CD4-positive, alpha-beta T cell treated with Interleukin-6 for 4 hours (primary cell): ENCODE measurements at regions not wholly inside any gene's neighbourhood (a gene's known extent, or its start where the extent isn't known, plus 50 kb on each side); places are given as distances from the start of the nearest gene placed in this dataset.
"Not testable (repeated sequence)": the region's sequence is repeated elsewhere in the genome, so short reads cannot be mapped to it uniquely, and the experiment has no call there.

Experiments used
- DNase-seq: peaks from one replicate; pipeline ENCODE4 v3.0.0-alpha.2; 2020; ENCODE audit warnings: mixed read lengths

GRCh38 chr3:87478716-87479115 lies 202.3 kb upstream of the POU1F1 start:
- DNase-seq = no peak

GRCh38 chr3:87473944-87474343 lies 197.6 kb upstream of the POU1F1 start:
- DNase-seq = no peak

GRCh38 chr3:87468938-87469337 lies 192.6 kb upstream of the POU1F1 start:
- DNase-seq = no peak

- no peak for DNase-seq
Observed at GRCh38 chr3:87468235-87468634, 191.9 kb upstream of the POU1F1 start.

DNA sequence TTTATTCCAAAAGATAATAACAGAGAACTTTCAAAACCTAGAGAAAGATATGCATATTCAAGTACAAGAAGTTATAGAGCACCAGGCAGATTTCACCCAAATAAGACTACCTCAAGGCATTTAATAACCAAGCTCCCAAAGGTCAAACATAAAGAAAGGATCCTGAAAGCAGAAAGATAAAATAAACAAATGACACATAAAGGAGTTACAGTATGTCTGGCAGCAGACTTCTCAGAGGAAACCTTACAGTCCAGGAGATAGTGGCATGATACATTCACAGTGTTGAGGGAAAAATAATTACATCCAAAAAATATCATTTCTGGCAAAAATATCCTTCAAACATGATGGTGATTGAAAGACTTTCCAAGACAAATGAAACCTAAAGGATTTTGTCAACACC lies 185.8 kb upstream of the POU1F1 start:
- DNase-seq = no peak

DNA sequence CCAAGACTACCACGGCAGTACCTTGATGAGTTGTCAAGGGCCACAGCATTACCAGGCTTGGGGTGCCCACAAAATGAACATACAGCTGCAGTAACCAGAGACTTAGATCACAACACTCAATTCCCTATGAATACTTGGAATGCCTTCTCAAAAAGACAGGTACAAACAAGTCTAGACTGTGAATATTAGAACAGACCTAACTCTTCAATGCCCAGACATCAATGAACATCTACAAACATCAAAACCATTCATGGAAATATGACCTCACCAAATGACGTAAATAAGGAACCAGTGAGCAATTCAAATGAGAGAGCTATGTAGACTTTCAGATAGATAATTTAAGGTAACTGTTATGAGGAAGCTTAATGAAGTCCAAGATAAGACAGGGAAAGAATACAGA lies 185.1 kb upstream of the POU1F1 start:
- DNase-seq = no peak

GRCh38 chr3:87461036-87461435 lies 184.7 kb upstream of the POU1F1 start:
- no peak for DNase-seq

- no peak for DNase-seq
Observed at GRCh38 chr3:87448558-87448957, 172.2 kb upstream of the POU1F1 start.

- no peak for DNase-seq
Observed at GRCh38 chr3:87446849-87447387, 170.5 kb upstream of the POU1F1 start.

GRCh38 chr3:87442470-87442869 lies 166.1 kb upstream of the POU1F1 start:
- no peak for DNase-seq

- no peak for DNase-seq
Observed at GRCh38 chr3:87437765-87438164, 161.4 kb upstream of the POU1F1 start.

GRCh38 chr3:87436781-87437543 lies 160.6 kb upstream of the POU1F1 start:
- DNase-seq = no peak

- no peak for DNase-seq
Observed at GRCh38 chr3:87435926-87436620, 159.7 kb upstream of the POU1F1 start.

- DNase-seq = not testable (repeated sequence)
Observed at GRCh38 chr3:87433445-87433844, 157.1 kb upstream of the POU1F1 start.

GRCh38 chr3:87426918-87427317 lies 150.5 kb upstream of the POU1F1 start:
- no peak for DNase-seq

- DNase-seq = no peak
Observed at GRCh38 chr3:87425056-87425455, 148.7 kb upstream of the POU1F1 start.

DNA sequence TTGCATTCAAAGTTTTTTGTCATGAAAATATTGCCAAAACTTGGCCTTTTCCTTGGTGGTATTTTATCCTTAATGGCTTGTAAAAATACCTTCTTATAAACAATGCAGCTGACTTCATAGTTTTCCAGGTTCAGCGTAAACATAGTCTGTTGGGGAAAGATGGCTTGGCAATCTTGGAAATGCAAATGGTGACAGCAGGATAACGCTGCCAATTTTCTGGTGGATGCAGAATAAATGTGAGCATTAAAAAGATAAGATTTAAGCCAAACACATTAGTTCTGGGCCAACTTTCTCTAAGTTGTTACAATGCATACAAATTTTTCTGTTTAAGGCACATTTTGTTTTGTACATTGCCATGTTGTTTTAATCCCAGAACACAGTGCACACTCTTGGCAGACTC lies 147.0 kb upstream of the POU1F1 start:
- DNase-seq = no peak

DNA sequence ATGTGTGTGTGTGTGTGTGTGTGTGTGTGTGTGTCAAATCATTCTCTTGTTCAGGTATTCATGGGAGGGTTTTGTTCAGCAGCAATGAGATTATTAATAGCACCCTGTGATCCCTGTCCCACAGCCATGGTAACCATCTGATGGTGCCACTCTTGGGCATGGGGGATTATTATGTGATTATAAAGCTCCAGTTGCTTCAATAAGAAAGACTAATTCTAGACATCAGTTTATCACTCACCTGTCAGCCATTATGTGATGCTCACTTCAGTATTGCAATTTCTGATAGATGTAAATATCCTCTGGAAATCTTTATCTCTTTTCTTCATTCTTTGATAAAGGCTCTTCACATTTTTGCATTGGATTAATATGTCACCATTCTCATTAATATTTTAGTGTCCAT lies 145.9 kb upstream of the POU1F1 start:
- DNase-seq = no peak

- no peak for DNase-seq
Observed at GRCh38 chr3:87420171-87420570, 143.8 kb upstream of the POU1F1 start.

DNA sequence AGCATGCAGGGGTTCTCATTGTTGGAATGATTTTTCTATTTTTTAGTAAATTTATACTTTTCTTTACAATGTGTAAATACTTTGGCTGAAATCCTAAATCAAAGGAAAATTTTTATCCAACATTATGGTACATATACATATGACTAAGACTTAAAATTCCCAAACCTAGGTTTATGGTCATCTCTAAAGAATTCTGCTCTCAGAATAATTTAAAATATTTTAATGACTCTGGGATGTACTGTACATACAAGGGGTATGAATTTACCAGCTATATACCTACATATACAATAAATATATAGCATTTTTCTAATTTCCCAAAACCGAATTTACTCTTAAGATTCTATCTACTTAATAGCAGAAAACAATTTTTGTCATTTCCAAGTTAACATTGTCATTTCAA lies 137.9 kb upstream of the POU1F1 start:
- no peak for DNase-seq

DNA sequence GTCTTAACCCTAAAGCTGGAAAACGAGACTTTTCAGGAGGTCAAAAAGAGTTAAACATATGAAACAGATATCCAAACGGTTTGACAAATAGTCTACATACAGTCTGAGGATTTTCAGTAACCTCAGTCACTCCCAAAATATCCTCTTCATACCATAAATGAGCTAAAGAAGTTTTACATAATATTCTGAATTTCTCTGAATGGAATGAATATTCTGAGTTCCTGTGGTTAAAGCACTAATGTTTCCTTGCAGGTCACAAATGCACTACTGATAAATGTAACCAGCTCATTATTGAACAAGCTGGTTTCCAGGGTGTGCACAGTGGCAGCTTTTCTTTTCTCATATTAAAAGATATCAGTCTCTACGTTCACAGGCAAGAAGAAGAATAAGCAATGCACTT lies 137.4 kb upstream of the POU1F1 start:
- no peak for DNase-seq

DNA sequence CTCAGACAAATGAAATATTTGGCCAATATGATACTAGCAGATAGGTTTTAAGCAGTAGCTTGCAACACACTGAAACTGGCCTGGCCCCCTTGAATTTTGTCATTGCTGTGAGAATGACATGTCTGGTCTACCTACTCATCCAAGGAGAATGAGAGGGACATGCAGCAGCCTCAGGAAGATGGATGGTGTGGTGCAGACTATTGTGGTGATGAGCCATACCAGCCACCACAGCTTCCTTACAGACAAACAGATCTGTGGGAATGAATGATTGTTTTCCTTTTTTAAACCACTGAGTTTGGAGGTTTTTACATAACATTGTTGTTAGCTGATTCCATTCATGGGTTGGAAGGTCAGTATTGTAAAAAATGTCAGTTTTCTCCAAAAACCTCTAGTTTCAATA lies 133.7 kb upstream of the POU1F1 start:
- no peak for DNase-seq

GRCh38 chr3:87398168-87398801 lies 121.9 kb upstream of the POU1F1 start:
- no peak for DNase-seq

DNA sequence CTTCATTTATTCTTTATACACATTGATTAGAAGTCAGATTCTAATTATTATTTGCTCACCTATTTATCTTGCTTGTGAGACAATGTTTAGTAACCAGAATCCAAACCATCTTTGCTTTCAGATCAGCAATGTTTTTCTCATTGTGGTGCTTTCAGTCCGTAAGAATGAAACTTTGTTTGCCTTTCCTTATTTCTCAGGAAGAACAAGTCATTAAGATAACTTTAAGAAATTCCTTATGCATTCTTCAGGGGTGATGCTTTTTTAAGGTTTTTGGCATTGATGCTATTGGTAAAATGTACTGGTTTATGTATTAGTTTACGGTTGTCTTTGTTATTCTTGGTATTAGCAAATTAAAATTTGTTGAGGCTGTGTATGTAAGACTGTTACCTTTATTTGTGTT lies 120.8 kb upstream of the POU1F1 start:
- no peak for DNase-seq
